Brain pericyte (primary cell): ENCODE measurements at regions not wholly inside any gene's neighbourhood (a gene's known extent, or its start where the extent isn't known, plus 50 kb on each side); places are given as distances from the start of the nearest gene placed in this dataset.
"Not testable (repeated sequence)": the region's sequence is repeated elsewhere in the genome, so short reads cannot be mapped to it uniquely, and the experiment has no call there.

ENCODE experiments used
- DNase-seq: peaks from one replicate; pipeline ENCODE4 v3.0.0-alpha.2; 2012; ENCODE audit warnings: low read depth, low spot score

DNA sequence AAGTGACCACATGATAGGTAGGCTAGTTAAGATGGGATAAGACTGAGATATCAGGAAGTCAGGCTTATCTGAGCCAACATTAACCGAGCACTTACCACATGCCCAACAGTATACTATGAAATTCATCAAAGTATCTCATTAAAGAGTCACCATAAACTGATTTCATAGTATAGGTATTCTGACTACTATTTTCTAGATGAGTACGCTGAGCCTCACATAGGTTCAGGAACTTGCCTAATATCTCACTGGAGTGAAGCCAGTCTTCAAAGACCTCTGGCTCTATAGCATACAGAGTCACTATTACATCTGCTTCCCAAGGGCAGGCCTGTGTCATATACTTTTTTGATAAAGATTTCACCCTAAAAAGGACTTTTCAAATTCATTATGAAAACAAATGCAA is 115.6 kb upstream of the NGF start:
- DNase-seq = no peak

DNA sequence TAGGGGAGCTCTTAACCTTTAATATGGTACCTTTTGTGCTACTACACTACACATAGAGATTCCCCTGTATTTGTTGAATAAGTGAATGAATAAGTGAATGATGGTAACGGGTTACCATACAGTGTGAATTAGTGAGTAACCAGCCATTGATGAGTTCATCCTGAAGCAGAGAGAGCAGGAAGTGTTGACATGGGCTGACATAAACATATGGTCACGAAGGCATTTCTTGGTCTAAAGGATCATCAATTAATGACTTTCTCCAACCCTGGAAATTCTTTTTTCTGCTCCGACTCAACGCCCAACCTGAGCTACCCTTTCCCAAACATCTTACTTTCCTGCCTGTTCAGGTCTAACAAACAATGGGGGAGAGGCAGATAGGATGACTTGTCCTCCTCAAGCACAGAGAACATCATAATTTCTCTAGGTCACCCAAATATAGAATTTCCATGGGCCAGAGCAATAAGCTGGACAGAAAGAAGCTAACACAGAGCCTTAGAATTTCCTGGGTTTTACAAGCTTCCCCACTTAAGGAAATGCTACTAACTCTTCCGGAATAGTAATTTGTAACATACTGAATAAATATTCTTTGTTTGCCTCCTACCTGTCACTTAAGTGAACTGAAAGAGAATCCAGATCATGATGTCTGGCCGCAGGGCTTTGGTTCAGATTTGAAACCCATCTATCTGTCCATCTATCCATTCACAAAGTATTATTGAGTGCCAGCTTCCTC is 114.7 kb upstream of the NGF start:
- no peak for DNase-seq

DNA sequence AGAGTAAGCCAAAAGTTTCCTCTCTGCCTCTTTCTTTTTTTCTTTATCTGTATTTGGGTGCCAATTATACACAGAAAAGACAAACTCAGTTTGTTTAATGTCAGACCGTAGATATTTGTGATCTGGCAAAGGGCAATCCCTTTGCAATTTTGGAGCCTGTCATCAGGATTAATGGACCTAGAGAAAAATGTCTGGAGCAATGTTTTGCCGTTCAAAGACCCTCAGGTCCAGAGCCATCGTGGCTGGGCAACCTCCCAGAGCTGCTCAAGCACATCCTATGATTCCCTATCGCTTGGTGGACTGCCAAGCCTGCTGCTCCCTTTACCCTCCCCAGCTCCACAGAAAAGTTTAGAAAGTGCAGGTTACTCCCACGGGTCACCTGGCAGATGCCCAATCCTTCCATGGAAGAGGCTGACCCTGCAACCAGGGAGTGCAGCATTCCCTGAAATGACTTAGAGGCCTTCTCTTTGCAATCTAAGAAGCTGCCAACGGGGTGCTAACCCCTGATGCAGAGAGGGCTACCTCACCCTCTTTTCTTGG is 112.5 kb upstream of the NGF start:
- DNase-seq = no peak

DNA sequence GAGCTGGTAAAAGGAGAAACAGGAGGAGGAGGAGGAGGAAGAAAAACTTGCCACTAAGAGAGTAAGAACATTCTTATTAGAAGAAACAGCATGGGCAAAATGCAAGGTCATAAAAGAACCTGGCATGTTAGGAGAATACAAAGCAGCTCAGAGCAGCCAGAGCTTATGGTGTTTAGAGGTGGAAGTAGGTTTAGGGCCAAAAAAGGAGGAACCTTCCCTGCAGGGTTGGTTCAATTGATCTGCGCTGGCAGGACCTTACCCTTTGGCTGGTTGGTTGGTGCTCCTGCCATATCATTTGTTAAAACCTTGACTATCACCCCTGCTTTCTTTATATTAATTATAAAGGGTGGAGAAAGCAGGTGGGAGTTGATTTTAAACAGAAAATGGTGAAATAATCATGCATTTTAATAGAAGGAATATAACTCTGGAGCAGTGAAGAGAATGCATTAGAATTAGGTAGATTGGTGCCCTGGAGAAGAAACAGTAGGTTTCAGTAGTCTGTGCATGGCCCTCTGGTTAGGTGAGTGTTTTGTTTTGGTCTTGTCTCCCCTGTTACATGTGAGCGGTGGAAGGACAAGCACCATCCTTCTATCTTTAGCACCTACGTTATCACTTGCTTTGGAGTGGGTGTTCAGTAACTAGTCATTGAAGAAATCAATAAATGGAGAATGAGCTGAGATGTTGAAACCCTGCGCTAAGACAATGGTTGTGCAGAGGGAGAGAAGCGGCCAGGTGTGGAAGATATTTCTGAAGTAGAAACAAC is 110.4 kb upstream of the NGF start:
- DNase-seq = no peak

DNA sequence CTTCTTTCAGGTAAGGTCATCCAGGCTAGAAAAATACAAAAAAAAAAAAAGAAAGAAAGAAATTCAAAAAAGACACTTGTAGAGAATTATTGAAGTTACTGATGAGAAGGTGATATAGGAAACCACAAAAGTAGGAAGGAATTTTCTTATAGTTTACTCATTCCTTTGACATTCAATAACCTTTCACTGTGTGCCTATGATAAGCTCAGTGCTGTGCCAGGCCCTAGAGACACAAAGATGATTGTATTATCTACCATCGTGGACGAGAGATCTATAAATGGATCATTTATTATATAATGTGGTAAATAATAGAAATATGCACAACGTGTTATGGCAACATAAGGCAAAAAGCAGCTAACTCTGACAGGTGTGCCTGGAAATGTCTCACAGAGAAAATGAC is 109.6 kb upstream of the NGF start:
- DNase-seq = no peak

DNA sequence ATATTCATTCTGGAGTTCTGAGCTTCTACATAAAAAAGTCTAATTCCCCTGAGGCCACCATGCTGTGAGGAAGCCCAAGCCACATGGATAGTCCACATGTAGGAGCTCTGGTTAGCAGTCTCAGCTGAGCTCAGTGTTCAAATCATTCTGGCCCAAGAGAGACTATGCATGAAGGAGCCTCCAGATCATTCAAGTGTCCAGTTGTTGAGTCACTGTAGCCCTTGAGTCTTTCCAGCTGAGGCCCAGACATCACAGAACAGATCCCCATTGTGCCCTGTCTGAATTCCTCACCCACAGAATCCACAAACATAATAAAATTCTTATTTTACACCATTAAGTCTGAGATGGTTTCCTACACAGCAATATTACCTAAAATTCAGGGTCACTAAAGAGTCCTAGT is 107.0 kb upstream of the NGF start:
- no peak for DNase-seq

DNA sequence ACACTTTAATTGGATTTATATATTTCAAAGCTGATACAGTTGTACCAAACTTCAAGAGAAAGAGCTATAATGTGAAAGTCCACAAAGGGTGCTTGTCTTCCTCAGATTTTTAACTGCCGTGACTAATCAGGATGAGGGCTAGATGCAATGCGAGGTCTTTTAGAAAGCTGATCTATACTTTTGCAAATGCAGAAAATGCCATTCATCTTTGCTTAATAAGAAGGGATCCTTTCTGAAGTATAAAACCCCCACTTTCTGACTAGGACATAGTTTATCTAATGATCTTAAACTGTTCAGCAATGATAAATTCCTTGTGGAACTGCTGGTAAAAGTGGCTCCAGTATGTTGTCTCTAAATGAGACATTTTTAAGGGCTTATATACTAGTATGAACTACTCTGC is 102.7 kb upstream of the NGF start:
- no peak for DNase-seq

DNA sequence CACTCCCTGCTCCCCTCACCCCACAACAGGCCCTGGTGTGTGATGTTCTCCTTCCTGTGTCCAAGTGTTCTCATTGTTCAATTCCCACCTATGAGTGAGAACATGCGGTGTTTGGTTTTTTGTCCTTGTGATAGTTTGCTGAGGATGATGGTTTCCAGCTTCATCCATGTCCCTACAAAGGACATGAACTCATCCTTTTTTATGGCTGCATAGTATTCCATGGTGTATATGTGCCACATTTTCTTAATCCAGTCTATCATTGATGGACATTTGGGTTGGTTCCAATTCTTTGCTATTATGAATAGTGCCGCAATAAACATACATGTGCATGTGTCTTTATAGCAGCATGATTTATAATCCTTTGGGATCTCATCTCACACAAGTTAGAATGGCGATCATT is 101.5 kb upstream of the NGF start:
- not testable (repeated sequence) for DNase-seq

DNA sequence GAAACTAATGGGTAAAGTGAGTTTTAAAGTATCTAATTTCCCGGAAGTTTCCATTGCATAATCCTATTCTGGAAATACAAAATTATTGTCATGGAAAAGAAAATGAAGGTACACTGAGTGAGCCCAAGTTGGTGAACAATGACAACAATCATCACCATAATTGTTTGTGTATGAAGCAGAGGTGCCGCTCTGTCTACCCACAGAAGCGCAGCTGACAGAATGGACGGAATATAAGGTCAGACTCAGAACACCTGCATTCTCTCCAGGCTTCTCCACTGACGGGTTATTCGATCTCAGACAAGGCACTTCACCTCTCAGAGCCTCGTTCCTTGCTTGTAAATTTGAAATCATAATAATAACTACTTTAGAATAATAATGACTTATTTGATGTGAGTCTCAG is 99.1 kb upstream of the NGF start:
- DNase-seq = no peak

DNA sequence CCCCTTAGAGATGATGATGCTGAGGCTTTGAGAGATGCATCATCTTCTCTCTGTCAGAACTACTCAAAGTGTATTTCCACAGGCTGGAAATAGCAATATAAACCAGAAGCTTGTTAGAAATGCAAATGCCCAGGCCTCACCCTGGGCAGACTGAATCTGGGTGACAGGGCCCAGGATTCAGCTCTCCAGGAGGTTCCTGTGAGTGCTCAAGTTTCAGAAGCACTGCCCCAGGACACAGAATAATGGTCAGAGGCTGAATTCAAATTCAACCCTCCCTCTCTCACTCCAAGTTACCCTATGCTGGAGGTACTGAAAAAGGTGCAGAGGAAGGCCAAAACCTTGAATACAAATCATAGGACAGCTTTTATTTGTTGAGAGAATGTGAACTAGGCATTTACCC is 98.5 kb upstream of the NGF start:
- DNase-seq = no peak

DNA sequence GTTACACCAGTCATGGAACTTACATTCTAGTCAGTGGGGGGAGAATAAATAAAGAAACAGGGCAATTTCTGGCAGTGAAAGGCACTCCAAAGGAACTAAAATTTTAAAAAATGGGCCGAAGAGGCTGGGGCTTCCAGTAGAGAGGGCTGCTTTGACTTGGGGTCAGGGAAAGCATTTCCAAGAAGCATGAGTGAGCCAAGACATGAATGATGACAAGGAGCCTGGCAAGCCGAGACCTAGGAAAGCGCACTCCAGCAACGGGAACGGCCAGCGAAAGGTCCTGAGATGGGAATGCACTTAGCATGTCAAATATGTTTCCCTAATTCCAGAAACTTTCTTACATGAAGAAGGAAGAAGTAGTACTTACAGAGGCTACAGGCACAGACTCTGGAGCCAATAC is 95.4 kb upstream of the NGF start:
- DNase-seq = no peak

DNA sequence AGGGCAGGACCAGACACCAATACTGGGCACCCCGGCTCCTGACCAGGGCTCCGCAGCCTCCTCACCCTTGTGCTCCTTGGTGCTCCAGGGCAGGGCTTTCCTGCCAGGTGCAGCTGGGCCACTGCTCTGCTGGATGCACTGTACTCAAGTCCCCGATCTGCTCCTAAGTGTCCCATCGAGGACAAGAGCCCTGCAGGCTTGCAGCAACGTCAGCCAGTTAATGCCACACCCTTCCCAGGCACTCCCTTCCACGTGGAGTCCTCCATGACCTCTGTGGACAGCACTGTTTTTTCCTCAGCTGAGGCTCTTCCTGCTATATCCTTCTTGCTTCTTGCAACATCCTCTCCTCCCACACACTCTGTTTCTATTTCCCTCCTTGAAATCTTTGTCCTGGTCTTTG is 94.0 kb upstream of the NGF start:
- DNase-seq = no peak

DNA sequence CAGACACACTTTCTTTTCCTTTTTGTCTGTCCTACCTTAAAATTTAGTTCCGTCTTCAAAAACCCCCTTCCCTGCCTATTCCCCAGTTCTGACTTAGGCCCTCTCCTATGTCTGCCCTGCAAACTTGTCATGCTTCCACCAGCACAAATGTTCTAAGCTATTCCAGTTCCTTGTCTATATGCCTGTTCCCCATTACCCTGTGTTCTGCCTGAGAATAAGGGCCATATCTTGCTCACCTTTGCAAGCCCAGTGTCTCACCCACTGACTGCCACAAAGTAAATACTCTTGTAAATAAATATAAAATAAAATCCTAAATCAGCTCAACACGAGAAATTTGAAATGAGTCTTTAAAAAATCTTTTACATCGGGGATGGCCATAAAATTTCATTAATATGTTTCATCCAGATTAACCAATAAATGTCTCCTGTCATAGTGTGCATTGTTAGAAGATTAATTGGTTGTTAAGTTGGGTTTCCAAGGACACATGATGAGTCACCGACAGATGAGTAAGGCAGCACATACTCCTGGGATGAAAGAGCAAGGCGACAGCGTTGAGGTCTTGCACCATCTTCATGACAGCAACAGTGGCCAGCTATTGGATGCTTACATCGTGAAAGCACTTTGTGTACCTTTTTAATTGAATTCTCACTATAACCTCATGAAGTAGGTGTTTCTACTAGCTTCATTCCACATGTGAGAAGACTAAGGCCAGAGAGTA is 92.6 kb upstream of the NGF start:
- DNase-seq = no peak

DNA sequence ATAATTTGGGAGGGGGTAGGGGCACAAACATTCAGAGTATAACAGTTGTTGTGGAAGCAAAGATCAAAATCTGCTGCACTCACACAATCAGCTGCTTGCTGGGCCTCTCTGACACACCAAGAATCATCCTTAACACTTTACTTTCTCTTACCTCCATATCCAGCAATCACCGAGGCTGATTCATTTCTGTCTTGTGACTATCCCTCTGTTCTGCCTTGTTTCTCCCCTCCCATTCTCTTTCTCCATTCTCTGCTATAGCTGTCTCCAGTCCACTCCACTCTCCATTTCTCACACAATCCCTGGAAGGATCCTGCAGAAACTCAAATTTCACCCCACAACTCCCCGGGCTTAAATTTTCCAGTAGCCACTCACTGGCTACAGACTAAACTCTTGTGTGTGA is 91.8 kb upstream of the NGF start:
- DNase-seq = no peak

DNA sequence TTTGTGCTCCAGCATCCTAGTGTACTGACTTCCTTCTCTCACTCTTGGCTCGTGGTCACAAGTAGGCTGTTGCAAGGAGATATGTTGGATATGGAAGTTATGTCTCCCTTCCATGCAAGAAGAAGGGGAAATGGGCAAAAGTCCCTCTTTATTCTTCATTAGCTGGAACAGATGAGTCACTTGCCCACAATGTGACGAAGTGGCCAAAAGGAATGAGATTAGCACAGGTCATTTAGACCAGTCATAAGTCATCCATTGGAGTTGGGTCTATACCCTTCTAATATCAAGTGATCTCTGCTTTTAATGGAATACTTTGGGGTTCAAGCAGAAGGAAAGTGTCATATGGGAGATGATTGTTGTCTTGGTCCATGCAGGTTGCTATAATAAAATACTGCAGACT is 91.2 kb upstream of the NGF start:
- no peak for DNase-seq

DNA sequence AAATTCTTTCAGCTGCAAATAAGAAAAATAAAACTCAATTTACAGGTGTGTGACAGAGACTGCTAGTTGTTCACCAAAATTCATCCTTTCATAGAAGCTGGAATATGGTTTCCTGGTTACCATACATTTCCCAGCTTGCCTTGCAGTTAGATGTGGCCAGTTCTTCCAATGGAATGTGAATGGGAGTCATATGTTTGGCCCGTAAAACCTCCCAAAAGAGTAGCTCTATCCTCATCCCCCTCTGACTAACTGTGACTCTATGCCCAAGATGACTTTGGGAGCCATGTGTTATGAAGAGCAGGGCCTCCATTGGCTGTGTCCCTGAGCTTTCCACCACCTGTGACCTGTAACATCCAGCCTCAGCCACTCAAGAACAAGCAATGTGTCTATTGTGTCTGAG is 90.6 kb upstream of the NGF start:
- no peak for DNase-seq

DNA sequence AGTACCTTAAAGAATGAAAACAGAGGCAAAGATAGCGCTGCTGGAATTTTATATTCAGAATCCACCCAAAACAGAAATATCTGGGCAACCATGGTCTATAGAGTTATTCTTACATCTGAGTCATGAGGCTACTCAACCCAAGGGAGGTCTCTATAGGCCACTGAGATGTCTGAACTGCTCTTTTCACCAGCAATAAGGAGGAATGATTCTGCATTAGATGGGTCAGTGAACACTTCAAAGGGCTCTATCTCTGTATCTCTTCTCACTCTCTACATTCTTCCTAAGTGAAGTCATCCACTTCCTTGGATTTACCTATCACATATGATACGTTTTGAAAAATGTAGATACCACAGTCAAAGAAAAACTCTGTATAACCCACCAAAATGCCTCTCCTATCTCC is 90.2 kb upstream of the NGF start:
- no peak for DNase-seq

DNA sequence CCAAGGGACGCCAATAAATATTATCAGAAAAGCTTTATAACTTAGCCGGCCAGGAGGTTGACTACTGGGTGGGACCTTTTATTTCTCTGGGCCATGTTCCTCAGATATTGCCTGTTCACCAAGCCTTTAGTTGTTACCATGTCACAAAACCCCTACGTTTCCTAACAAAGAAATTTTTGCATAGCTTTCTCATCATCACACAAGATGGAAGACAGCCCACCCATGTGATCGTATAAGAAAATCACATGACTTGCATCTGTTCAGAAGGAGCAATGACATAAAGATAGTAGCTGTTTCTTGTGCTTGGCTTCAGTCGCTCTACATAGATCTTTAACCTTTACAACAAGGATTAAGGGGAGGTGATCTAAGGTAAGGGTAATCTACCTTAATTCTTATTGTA is 88.9 kb upstream of the NGF start:
- DNase-seq = no peak

DNA sequence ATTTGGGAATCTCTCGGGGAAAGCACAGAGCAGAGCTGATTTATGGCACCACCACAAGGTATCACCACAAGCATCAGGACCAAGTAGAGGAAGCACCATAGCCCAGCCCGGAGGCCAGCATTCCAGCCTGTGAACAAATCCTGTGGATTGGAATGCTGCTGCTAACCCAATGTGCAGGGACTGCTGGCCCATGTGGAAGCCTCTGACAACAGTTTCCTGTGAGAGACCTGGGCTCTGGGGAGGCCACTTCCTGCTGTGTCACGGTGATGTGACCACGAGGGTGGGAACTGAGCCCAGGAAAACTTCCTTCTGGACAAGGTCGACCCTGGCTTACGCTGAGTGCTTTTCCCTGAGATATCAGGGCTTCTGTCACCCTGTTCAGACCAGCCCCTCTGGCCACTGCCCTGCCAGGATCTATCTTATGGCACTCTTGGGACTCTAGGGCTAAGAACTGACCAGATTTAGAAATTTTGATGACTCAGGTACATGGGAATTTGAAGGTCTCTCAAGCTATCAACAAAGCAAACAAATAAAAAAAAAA is 88.3 kb upstream of the NGF start:
- no peak for DNase-seq

DNA sequence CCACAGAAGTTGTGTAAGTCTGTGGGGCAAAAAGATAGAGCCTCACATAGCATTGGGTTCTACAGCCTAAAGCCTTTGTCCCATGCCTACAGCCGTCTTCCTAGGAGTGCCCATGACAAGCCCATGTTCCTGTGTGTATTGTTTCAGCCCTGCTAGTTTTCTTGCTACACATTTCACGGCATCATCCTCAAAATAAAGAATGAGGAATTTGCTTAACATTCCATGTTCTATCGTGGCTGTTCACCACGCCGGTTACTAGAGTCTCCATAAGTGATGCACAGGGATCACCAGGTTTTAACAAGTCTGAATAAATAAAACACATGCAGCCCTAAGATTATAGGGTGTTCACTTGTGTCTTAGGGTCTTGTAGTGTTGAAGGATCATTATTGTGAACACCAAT is 87.4 kb upstream of the NGF start:
- no peak for DNase-seq

DNA sequence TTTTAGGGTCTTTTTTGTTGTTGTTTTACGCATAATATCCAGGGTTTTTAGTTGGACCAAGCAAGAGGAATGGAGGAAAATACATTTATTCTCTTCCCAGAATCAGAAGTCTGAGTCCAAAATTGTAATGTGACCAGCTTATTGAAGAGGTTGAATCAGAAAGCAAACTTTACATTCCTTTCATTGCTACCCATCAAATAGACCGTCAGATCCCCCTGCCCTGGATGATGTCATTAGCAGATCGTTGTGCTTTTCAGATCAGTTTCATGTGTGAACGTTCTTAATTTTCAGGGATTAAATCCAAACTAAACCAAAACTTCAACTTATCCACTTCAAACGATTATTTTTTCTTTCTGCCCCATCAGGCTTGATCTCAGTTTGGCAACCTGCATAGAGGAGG is 85.7 kb upstream of the NGF start:
- DNase-seq = no peak

DNA sequence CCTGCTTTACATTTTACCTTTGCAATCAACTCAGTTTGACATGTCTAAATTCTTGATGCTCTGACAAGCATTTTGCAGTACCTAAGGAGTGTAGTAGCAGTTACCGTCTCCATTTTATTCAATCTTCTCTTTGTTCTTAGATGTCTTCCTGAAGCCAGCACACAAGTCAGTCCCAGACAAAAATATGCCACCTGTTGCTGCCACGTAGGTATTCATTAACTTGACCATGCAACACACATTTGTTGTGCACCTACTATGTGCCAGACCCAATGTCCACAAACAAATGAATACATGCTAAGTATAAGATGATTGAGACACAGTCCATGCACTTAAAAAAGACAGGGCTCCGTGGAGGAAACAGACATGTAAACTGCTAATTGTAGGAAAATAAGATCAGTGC is 81.5 kb upstream of the NGF start:
- DNase-seq = no peak
